SJSA1 (cell line): ENCODE measurements at regions not wholly inside any gene's neighbourhood (a gene's known extent, or its start where the extent isn't known, plus 50 kb on each side); places are given as distances from the start of the nearest gene placed in this dataset.
"Not testable (repeated sequence)": the region's sequence is repeated elsewhere in the genome, so short reads cannot be mapped to it uniquely, and the experiment has no call there.

Experiments
- DNase-seq, 2 experiments: peaks; one replicate each; pipeline ENCODE4 v3.0.0-alpha.2; 2015 to 2020; ENCODE audit warnings: low spot score in 2 of 2, low read depth in 1 of 2
- H3K27ac ChIP-seq: fragments of 250-450 bp; sonication (Bioruptor Pico); 2 replicates; pipeline ENCODE4 v1.5.1; 2020; ENCODE audit warnings: mild to moderate bottlenecking, moderate library complexity
- H3K27me3 ChIP-seq: fragments of 250-450 bp; sonication (Bioruptor Pico); replicated peaks from 2 replicates; pipeline ENCODE4 v1.5.1; 2020; ENCODE audit warnings: mild to moderate bottlenecking, moderate library complexity
- H3K36me3 ChIP-seq: fragments of 250-450 bp; sonication (Bioruptor Pico); 2 replicates; pipeline ENCODE4 v1.5.1; 2020; ENCODE audit warnings: mild to moderate bottlenecking
- H3K4me1 ChIP-seq: fragments of 250-450 bp; sonication (Bioruptor Pico); replicated peaks from 2 replicates; pipeline ENCODE4 v1.6.1; 2021; ENCODE audit warnings: mild to moderate bottlenecking
- H3K4me3 ChIP-seq: fragments of 250-450 bp; sonication (Bioruptor Pico); 2 replicates; pipeline ENCODE4 v1.5.1; 2020; ENCODE audit warnings: mild to moderate bottlenecking
- H3K9me3 ChIP-seq: fragments of 250-450 bp; sonication (Bioruptor Pico); replicated peaks from 2 replicates; pipeline ENCODE4 v1.5.1; 2020; ENCODE audit warnings: mild to moderate bottlenecking

GRCh38 chr11:91563176-91563575 lies 661.4 kb upstream of the FAT3 start:
- Histone ChIP-seq H3K4me1 (no peaks in the 10 kb centered on the region), H3K27ac (no peak overlapping the region), H3K27me3 (no peaks in the 10 kb centered on the region), H3K4me3 (no peak overlapping the region), H3K9me3 (no peaks in the 10 kb centered on the region), H3K36me3 (no peaks in the 10 kb centered on the region)
- DNase-seq: no peak

DNA sequence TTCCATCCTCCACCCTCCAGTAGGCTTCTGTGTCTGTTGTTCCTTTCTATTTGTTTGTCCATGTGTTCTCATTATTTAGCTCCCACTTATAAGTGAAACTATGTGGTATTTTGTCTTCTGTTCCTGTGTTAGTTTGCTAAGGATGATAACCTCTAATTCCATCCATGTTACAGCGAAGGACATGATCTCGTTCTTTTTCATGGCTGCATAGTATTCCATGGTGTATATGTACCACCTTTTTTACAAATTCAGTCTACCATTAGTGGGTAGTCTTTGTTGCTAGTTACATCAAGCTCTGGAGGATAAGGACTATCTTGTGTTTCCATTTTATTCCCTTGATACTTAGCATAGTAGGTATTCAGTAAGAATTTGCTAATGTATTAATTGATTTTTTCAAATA lies 664.2 kb upstream of the FAT3 start:
- Histone ChIP-seq H3K4me3 (no peak overlapping the region), H3K9me3 (no peaks in the 10 kb centered on the region), H3K27ac (no peak overlapping the region), H3K36me3 (no peaks in the 10 kb centered on the region), H3K27me3 (no peaks in the 10 kb centered on the region), H3K4me1 (no peaks in the 10 kb centered on the region)
- no peak for DNase-seq

DNA sequence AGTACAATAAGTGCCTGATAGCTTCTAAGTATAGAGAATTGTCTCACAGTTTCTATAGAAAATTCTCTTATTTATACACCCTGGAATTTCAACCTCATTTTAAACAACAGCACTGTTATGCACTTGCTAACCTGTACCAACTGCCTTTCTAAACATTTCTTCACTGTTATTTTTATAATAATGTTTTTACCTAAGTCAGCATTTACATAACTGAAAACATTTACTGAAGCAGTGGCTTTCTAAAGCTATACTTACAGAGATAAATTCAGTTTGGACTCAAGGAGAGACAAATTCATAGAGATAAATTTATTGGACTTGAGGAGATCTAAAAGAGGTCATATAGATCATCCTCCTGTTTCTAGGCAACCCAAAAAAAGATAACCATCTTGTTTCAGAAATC lies 686.6 kb upstream of the FAT3 start:
- no peak overlapping the region for H3K27ac ChIP-seq
- no peak overlapping the region for H3K4me3 ChIP-seq
- H3K4me1 ChIP-seq: no peaks in the 10 kb centered on the region
- no peaks in the 10 kb centered on the region for H3K27me3 ChIP-seq
- DNase-seq: no peak
- no peaks in the 10 kb centered on the region for H3K36me3 ChIP-seq
- no peaks in the 10 kb centered on the region for H3K9me3 ChIP-seq

- Histone ChIP-seq H3K9me3 (no peaks in the 10 kb centered on the region), H3K4me1 (no peaks in the 10 kb centered on the region), H3K36me3 (no peaks in the 10 kb centered on the region), H3K27ac (no peak overlapping the region), H3K27me3 (no peaks in the 10 kb centered on the region), H3K4me3 (no peak overlapping the region)
- no peak for DNase-seq
Measured at GRCh38 chr11:91536366-91536765, 688.3 kb upstream of the FAT3 start.

- Histone ChIP-seq H3K27ac (no peak overlapping the region), H3K27me3 (no peaks in the 10 kb centered on the region), H3K9me3 (no peaks in the 10 kb centered on the region), H3K36me3 (no peaks in the 10 kb centered on the region), H3K4me3 (no peak overlapping the region), H3K4me1 (no peaks in the 10 kb centered on the region)
- no peak for DNase-seq
Measured at GRCh38 chr11:91528965-91529364, 695.7 kb upstream of the FAT3 start.

DNA sequence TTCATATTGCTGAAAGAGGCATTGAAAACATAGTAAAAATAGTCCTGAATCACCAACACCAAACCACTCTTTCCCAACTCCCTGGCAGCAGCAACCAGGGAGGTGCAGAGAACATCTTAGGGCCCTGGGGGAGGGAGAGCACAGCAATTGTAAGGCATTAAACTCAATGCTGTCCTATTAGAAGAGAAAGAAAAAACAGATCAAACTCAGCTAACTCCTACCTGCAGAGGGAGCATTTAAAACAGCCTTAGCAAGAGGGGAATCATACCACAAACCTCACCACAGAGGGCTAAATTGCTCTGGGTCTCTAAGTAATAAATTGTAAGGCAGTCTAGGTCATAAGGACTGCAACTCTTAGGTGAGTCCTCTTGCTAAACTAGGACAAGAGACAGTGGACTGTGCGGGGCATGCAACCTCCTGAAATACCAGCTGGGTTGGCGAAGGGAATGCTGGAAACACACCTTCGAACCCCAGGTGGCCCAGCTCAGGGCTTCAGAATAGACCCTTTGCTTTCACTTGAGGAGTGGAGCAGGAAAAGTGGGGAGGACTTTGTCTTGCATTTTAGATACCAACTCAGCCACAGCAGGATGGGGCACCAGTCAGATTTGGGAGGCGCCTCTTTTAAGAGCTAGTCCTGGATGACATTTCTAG lies 697.1 kb upstream of the FAT3 start:
- no peaks in the 10 kb centered on the region for H3K27me3 ChIP-seq
- no peaks in the 10 kb centered on the region for H3K9me3 ChIP-seq
- no peak overlapping the region for H3K4me3 ChIP-seq
- DNase-seq: no peak
- no peaks in the 10 kb centered on the region for H3K36me3 ChIP-seq
- H3K4me1 ChIP-seq: no peaks in the 10 kb centered on the region
- H3K27ac ChIP-seq: no peak overlapping the region

GRCh38 chr11:91513734-91514133 lies 710.9 kb upstream of the FAT3 start:
- H3K9me3 ChIP-seq: no peaks in the 10 kb centered on the region
- no peaks in the 10 kb centered on the region for H3K36me3 ChIP-seq
- no peak for DNase-seq

GRCh38 chr11:91497847-91498246 lies 726.8 kb upstream of the FAT3 start:
- Histone ChIP-seq H3K4me3 (no peak overlapping the region), H3K9me3 (no peaks in the 10 kb centered on the region), H3K27me3 (no peaks in the 10 kb centered on the region), H3K4me1 (no peaks in the 10 kb centered on the region), H3K36me3 (no peaks in the 10 kb centered on the region), H3K27ac (no peak overlapping the region)
- DNase-seq: no peak

More at GRCh38 chr11:91513734-91514133, 710.9 kb upstream of the FAT3 start:
- Histone ChIP-seq H3K4me3 (no peak overlapping the region), H3K27ac (no peak overlapping the region), H3K4me1 (no peaks in the 10 kb centered on the region), H3K27me3 (no peaks in the 10 kb centered on the region)

DNA sequence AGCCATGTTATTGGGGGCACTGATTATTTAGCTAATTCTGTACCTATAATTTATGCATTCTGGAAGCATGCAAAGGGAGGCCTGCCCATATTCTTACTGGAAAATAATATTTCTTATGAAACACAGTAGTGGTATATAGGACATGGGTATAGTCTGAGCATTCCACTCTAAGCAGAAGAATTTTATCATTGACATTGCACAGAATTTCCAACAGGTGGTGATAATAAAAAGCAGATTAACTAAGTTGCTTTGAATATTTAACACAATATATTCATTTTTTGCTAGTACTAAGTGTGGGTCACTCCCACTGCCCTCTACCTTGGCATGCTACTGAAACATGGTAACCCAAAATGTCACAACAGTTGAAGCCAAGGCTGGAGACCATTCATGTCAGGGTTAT lies 728.8 kb upstream of the FAT3 start:
- no peak overlapping the region for H3K4me3 ChIP-seq
- no peaks in the 10 kb centered on the region for H3K4me1 ChIP-seq
- H3K27ac ChIP-seq: no peak overlapping the region
- no peaks in the 10 kb centered on the region for H3K9me3 ChIP-seq
- no peaks in the 10 kb centered on the region for H3K36me3 ChIP-seq
- no peaks in the 10 kb centered on the region for H3K27me3 ChIP-seq
- DNase-seq: no peak

DNA sequence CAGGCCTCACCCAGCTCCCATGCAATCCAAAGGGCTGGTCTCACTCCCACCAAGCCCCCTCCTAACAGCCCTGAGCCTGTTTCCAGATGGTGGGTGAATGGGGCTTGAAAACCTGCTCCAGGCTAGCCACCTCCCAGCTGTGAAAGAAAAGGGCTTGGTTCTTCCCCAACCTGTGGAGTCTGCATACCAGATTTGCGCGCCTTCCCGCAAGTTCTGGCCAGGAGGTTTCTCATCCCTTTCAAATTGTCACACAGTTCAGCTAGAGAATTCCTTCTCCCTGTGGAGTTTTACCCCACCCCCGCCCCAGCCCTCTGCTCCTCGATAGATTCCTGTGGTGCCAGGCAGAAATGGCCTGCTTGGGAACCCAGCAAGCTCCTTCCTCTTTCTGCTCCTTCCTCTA lies 734.6 kb upstream of the FAT3 start:
- no peak for DNase-seq
- Histone ChIP-seq H3K4me1 (no peaks in the 10 kb centered on the region), H3K27me3 (no peaks in the 10 kb centered on the region), H3K36me3 (no peaks in the 10 kb centered on the region), H3K27ac (no peak overlapping the region), H3K9me3 (no peaks in the 10 kb centered on the region), H3K4me3 (no peak overlapping the region)

- not testable (repeated sequence) for DNase-seq, H3K27me3 ChIP-seq, H3K4me1 ChIP-seq, H3K27ac ChIP-seq, H3K4me3 ChIP-seq, H3K9me3 ChIP-seq, H3K36me3 ChIP-seq
Measured at GRCh38 chr11:91483956-91484355, 740.7 kb upstream of the FAT3 start.

DNA sequence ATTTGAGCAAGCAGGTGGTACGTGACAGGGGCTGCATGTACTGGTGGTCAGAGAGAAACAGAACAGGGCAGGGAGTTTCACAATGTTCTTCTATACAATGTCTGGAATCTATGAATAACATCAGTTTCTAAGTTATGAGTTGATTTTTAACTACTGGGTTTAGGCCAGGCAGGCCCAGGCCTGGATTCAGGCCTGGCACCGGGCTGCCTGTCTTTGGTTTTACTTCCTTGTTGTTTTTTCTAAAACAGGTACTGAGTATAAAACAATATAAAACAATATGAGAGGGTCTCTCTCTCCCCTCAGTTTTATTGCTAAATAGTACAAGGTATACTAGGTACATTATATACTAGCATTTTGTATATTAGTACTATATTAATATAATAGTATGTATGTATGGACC lies 742.7 kb upstream of the FAT3 start:
- DNase-seq, H3K4me1 ChIP-seq: not testable (repeated sequence)

GRCh38 chr11:91470656-91471055 lies 754.0 kb upstream of the FAT3 start:
- no peaks in the 10 kb centered on the region for H3K36me3 ChIP-seq
- DNase-seq: no peak
- no peaks in the 10 kb centered on the region for H3K9me3 ChIP-seq
- H3K4me3 ChIP-seq: no peak overlapping the region
- no peaks in the 10 kb centered on the region for H3K4me1 ChIP-seq
- H3K27me3 ChIP-seq: no peaks in the 10 kb centered on the region
- no peak overlapping the region for H3K27ac ChIP-seq

More for the DNA sequence above, 742.7 kb upstream of the FAT3 start:
- H3K27me3 ChIP-seq, H3K36me3 ChIP-seq, H3K9me3 ChIP-seq, H3K4me3 ChIP-seq, H3K27ac ChIP-seq: not testable (repeated sequence)

DNA sequence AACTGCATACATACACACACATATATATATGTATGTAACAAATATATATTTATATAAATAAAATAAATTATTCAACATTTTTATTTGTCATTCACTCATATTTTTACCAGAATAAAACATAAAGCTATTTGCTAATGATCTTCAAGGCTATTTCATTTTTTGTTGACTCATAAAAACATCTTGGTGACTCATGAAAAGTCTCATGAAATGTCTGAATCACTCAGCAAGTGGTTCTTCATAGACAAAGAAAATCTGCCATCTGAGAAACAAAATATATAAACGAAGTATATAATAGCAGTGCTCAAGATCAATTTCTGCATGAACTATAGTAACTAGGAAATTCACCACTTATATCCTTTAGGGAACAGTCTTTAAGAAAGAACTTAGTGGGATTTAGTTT lies 764.8 kb upstream of the FAT3 start:
- no peak for DNase-seq
- Histone ChIP-seq H3K27me3 (no peaks in the 10 kb centered on the region), H3K9me3 (no peaks in the 10 kb centered on the region), H3K27ac (no peak overlapping the region), H3K4me1 (no peaks in the 10 kb centered on the region), H3K36me3 (no peaks in the 10 kb centered on the region), H3K4me3 (no peak overlapping the region)

- Histone ChIP-seq H3K36me3 (no peaks in the 10 kb centered on the region), H3K27me3 (no peaks in the 10 kb centered on the region), H3K9me3 (no peaks in the 10 kb centered on the region), H3K4me1 (no peaks in the 10 kb centered on the region), H3K4me3 (no peak overlapping the region), H3K27ac (no peak overlapping the region)
- no peak for DNase-seq
Measured at GRCh38 chr11:91446267-91446666, 778.4 kb upstream of the FAT3 start.
